ENCODE measurements at regions not wholly inside any gene's neighbourhood (a gene's known extent, or its start where the extent isn't known, plus 50 kb on each side); places are given as distances from the start of the nearest gene placed in this dataset.

DNA sequence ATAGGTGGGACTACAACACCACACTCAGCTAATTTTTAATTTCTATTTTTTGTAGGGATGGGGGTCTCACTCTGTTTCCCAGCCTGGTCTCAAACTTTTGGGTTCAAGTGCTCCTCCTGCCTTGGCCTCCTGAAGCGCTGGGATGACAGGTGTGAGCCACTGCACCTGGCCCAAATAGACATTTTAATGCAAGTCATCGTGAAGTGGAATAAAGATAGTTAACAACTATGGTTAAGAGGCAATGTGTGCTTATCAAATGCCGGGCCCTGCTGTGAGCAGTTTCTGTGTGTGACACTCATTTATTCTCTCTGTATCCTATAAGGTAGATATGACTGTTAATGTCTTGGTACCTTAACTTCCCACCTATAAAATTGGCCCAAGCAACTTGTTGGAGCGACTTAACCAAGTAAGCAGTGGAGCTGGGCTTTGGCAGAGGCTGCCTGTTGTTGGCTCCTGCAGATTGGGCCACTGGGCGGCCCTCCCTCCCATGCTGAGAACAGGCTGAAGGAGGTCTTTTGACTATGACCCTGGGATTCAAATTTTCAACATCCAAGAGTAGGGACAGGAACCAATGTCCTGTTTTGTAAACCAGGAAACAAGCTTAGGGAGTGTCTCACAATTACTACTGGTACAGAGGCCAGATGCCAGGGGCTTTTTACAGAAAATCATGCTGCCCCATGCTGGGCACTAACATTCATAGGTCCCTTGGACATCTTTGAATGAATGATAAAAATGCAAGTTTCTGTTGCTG lies 450.7 kb downstream of the TSHZ3 start:
- Histone ChIP-seq H2BK12ac (ENCODE audit: insufficient read length, low read depth, low read length) (no peak overlapping the region), H3K23me2 (ENCODE audit: insufficient read length, low read depth, low read length, poor library complexity, severe bottlenecking) (peaks cover 3% of the 10 kb centered on the region), H3K56ac (ENCODE audit: insufficient read length, low read depth, low read length) (no peak overlapping the region), H3K9ac (ENCODE audit: extremely low read depth, insufficient read length, low read length) (no peak overlapping the region), H3K4me1 (ENCODE audit: insufficient read depth, low read length) (peaks cover 19% of the 10 kb centered on the region; the same call in 1 of the 2 replicates), H3K9me3 (ENCODE audit: control insufficient read depth, low read depth, low read length) (no peaks in the 10 kb centered on the region), H3K18ac (ENCODE audit: insufficient read length, low read depth, low read length) (no peak overlapping the region), H2BK120ac (ENCODE audit: low read depth, low read length, poor library complexity, severe bottlenecking) (no peak overlapping the region), H2AK5ac (ENCODE audit: insufficient read length, low read length) (no peak overlapping the region), H2AFZ (ENCODE audit: low read length) (no peak overlapping the region), H2BK20ac (ENCODE audit: low read depth, low read length, poor library complexity, severe bottlenecking) (no peak overlapping the region), H3T11ph (ENCODE audit: low read length) (no peak overlapping the region), H3K79me1 (ENCODE audit: insufficient read depth, low read depth, low read length, poor library complexity, severe bottlenecking) (no peaks in the 10 kb centered on the region), H3K23ac (ENCODE audit: insufficient read length, low read depth, low read length) (no peak overlapping the region), H3K27me3 (ENCODE audit: insufficient read depth, low read length) (no peaks in the 10 kb centered on the region), H3K79me2 (ENCODE audit: insufficient read depth, low read length) (no peaks in the 10 kb centered on the region), H3K4me2 (ENCODE audit: insufficient read depth, insufficient read length, low read length) (no peak overlapping the region), H3K27ac (ENCODE audit: insufficient read length, low read depth, low read length) (no peak overlapping the region), H3K14ac (ENCODE audit: insufficient read depth, low read length) (no peak overlapping the region), H4K5ac (ENCODE audit: insufficient read length, low read depth, low read length) (no peak overlapping the region), H2BK5ac (ENCODE audit: insufficient read length, low read length) (no peak overlapping the region), H4K8ac (replicated peaks; ENCODE audit: insufficient read length, low read depth, low read length) (no peak overlapping the region), H2BK15ac (ENCODE audit: low read depth, low read length) (no peak overlapping the region), H4K20me1 (ENCODE audit: control insufficient read depth, insufficient read depth, insufficient read length) (no peaks in the 10 kb centered on the region), H4K91ac (ENCODE audit: insufficient read length, low read depth, low read length) (no peak overlapping the region), H3K4ac (ENCODE audit: low read depth, low read length) (no peak overlapping the region)
- H3K27ac Mint-ChIP-seq: peak overlapping the region in 1 of 3 experiments; percentile 36; a peak in 2 of 7 replicates
- H3K27me3 Mint-ChIP-seq (ENCODE audit: low read depth): no peaks in the 10 kb centered on the region
- no peaks in the 10 kb centered on the region; a peak in 1 of 7 replicates for H3K36me3 Mint-ChIP-seq (ENCODE audit: insufficient read depth in 1 of 3, low read depth in 3 of 3)
- DNase-seq: peak; percentile 66
- no CpG with 5 or more reads among the region's 5 CpGs for WGBS (ENCODE audit: extremely low coverage, insufficient read length, low lambda C conversion rate)
- H3K4me3 Mint-ChIP-seq: no peak overlapping the region
- peaks cover 37 to 52% of the 10 kb centered on the region in 2 experiments for H3K4me1 Mint-ChIP-seq
- TF ChIP-seq, protein P1, sequence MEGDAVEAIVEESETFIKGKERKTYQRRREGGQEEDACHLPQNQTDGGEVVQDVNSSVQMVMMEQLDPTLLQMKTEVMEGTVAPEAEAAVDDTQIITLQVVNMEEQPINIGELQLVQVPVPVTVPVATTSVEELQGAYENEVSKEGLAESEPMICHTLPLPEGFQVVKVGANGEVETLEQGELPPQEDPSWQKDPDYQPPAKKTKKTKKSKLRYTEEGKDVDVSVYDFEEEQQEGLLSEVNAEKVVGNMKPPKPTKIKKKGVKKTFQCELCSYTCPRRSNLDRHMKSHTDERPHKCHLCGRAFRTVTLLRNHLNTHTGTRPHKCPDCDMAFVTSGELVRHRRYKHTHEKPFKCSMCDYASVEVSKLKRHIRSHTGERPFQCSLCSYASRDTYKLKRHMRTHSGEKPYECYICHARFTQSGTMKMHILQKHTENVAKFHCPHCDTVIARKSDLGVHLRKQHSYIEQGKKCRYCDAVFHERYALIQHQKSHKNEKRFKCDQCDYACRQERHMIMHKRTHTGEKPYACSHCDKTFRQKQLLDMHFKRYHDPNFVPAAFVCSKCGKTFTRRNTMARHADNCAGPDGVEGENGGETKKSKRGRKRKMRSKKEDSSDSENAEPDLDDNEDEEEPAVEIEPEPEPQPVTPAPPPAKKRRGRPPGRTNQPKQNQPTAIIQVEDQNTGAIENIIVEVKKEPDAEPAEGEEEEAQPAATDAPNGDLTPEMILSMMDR (conservative IDR thresholded peaks at IDR 0.05): no peak
- no peaks in the 10 kb centered on the region; a peak in 1 of 5 replicates for H3K9me3 Mint-ChIP-seq

Measured in H9 (cell line).